GM18951 (cell line): ENCODE measurements at regions not wholly inside any gene's neighbourhood (a gene's known extent, or its start where the extent isn't known, plus 50 kb on each side); places are given as distances from the start of the nearest gene placed in this dataset.
"Not testable (repeated sequence)": the region's sequence is repeated elsewhere in the genome, so short reads cannot be mapped to it uniquely, and the experiment has no call there.

Experiments used
- POLR2A ChIP-seq: IDR thresholded peaks from 4 replicates; pipeline ENCODE4 v1.6.1; 2011; ENCODE audit warnings: mild to moderate bottlenecking; ENCODE audit not compliant: insufficient read length, insufficient read depth; ENCODE audit errors: extremely low read depth
- in situ Hi-C: fragments of 300-500 bp; cut with MboI; formaldehyde crosslinking; loops from one replicate; pipeline ENCODE4 v1.12.0; 2022; ENCODE audit warnings: low sequenced_read_pairs, mixed read lengths, inconsistent platforms; ENCODE audit not compliant: unreplicated experiment

DNA sequence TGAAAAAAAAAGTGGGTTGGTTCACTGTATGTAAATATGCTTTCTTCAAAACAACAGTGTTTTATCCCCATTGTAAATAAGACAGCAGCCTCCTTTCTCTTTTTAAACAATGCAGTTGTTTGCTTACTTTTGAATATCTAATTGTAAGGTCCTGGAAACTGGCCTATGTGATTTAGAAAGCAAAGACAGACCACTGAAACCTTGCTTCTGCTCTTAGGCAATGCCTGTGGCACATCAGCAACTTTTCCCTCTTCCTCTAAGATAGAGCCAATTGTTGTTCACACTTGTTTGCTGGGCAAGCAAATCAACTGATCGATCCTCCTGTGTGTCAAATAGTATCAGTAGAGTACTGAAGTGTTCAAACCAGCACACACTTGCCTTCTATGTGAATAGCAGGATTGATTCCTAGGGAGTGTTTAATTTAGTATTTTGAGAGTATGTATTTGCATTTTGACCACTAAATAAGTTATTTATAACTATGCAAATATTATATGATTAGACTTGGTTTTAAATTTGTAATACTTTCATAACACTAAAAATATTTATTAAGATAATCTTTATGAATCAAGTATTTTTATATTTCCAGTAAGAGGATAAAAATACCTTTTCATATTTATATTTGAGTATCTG, 55.4 kb upstream of the GRPR start:
- in situ Hi-C loops = no loop called here
- no peak for TF ChIP-seq POLR2A

DNA sequence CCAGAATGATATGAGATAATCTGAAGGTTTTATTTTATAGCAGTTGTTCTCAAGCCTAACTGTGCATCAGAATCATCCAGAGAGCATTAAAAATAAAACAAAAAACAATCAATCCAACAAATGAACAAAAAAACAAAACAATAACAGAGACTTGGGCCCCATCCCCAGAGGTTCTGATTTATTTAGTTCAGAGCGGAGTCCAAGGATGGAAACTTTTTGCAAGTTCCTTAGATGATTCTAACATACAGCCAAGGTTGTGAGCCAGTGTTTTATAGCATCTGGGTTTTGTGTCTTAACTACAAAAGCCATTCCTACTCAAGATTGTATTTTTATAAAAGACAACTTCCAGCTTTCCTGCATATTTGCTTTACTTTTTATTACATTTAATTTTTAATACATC, 59.4 kb upstream of the GRPR start:
- in situ Hi-C loops = no loop called here

GRCh38 chrX:16063141-16063540, 60.2 kb upstream of the GRPR start:
- in situ Hi-C loops = no loop called here
- no peak for TF ChIP-seq POLR2A

More for the DNA sequence above, 59.4 kb upstream of the GRPR start:
- TF ChIP-seq POLR2A = no peak

DNA sequence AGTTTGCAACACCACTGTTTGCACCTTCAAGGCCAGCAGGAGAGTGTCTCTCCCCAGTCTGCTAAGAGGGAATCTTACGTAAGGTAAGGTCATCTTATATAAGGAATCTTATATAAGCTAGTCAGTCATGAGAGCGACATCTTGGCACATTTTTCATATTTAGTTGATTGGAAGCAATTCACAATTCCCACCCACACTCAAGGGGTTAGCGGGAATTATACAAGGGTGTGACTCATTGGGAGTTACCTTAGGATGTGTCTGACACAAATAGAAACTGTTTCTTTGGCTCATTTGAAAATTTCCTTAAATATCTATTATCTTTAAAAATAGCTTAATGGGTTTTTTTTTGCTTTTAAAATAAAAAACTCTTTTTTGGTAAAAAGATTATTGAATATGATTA, 62.1 kb upstream of the GRPR start:
- in situ Hi-C loops = no loop called here

GRCh38 chrX:16060252-16060651, 63.1 kb upstream of the GRPR start:
- in situ Hi-C loops = no loop called here
- TF ChIP-seq POLR2A = no peak

More for the DNA sequence above, 62.1 kb upstream of the GRPR start:
- TF ChIP-seq POLR2A = no peak

GRCh38 chrX:16049126-16049525, 74.2 kb upstream of the GRPR start:
- in situ Hi-C loops = not testable (repeated sequence)

GRCh38 chrX:16042980-16043379, 80.4 kb upstream of the GRPR start:
- TF ChIP-seq POLR2A = no peak
- in situ Hi-C loops = no loop called here

GRCh38 chrX:16039834-16040233, 83.5 kb upstream of the GRPR start:
- in situ Hi-C loops = no loop called here
- TF ChIP-seq POLR2A = no peak

DNA sequence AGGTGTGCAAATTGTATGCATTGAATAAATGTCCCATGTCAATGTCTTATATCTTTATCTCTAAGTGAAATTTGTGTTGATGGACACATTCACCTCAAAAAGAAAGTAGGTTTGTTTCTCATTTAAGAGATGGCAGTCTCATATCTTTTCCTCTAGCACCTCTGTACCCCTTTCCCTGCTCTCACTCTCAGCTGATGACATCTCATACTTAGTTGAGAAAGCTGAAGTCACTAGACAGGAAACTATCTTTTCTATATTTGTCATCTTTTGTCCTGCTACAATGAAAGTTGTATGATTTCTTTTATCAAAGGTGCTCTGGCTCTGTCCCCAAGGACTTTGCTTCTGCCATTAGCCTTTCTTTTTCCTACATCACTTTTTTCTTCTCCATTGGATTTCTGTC, 84.0 kb upstream of the GRPR start:
- in situ Hi-C loops = no loop called here
- TF ChIP-seq POLR2A = no peak

- in situ Hi-C loops = no loop called here
- no peak for TF ChIP-seq POLR2A
Measured at GRCh38 chrX:16033331-16033730, 90.0 kb upstream of the GRPR start.

DNA sequence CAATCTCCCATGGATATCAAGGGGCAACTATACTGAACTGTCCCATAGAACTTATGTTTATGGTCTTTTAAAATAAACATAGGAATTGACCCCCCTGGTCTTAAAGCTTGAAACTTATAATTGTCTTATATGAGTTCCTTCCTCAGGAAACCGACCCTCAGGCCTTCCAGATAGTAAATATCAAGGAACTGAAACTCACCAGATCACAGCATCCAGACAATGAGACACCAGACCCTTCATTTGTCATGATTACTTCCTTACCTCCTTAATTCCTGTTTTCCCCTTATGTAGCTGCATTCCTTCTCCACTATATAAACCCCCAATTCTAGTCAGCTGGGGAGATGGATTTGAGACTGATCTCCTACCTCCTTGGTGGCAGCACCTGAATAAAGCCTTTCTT, 94.8 kb upstream of the GRPR start:
- in situ Hi-C loops = no loop called here

DNA sequence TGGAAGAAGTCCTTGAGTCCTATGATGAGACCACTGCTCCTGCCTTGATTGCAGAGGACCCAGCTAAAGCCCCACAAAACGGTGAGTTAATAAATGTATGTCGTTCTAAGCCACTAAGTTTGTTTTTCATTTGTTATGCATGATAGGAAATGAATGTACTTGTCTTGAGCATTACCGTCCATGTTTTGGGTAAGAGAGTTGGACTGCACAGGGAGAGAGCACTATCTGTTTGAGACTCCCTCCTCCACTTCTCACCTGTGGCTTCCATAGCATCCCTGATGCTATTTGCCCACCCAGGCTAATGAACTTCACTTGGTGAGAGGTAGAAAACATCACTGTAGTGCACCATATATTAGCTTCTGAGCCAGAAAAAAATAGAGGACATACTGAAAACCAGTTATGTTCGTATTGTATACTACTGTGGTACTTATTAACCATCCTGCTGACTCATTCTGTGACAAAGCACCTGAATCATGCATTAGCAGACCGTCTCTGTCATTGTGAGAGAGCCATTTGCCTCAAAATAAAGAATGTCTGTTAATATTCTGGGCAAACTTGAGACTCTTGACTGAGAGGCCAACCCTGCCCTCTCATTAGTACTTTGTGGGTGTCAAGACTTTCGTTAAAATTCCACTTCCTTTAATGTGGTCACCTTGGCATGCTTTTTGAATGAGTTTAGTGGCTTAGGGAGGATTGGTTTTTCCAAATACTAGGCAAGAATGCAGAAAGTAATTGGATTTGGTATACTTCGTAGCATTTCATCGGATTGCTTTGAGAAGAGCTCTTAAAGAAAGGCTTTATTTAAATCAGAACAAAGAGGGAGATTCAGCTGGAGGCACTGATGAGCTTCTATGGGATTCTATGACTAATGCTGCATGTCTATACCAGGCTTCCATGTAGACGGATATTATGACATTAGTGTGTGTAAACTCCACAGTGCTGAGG, 99.3 kb upstream of the GRPR start:
- no peak for TF ChIP-seq POLR2A
- in situ Hi-C loops = no loop called here

More for the DNA sequence above, 94.8 kb upstream of the GRPR start:
- TF ChIP-seq POLR2A = no peak

- no peak for TF ChIP-seq POLR2A
Measured at GRCh38 chrX:16022580-16023200, 100.7 kb upstream of the GRPR start.

More at GRCh38 chrX:16022580-16023200, 100.7 kb upstream of the GRPR start:
- in situ Hi-C loops = no loop called here
